Peyer's patch (tissue), 4 donors: ENCODE measurements at regions not wholly inside any gene's neighbourhood (a gene's known extent, or its start where the extent isn't known, plus 50 kb on each side); places are given as distances from the start of the nearest gene placed in this dataset.

Experiments used
- CTCF ChIP-seq, 6 experiments: fragments of 450-650 bp in 4 of 6; fragments of 200-600 bp in 2 of 6; sonication (generic) in 1 of 6; IDR thresholded peaks; one replicate each; pipeline ENCODE4 v1.5.1; 2017 to 2019; ENCODE audit warnings: antibody characterized with exemption in 6 of 6, mild to moderate bottlenecking in 3 of 6, moderate library complexity in 1 of 6
- POLR2A ChIP-seq, 2 donors: fragments of 450-650 bp; IDR thresholded peaks; one replicate each; pipeline ENCODE4 v1.5.1; 2017; ENCODE audit warnings: antibody characterized with exemption in 2 of 2, mild to moderate bottlenecking in 2 of 2, moderate library complexity in 2 of 2

GRCh38 chr17:65394811-65395472, 166.5 kb downstream of the AXIN2 start:
- TF ChIP-seq CTCF (IDR thresholded peaks at IDR 0.05) (no peak), POLR2A (IDR thresholded peaks at IDR 0.05) (no peak)
